Neural cell (in vitro differentiated cells): ENCODE measurements at regions not wholly inside any gene's neighbourhood (a gene's known extent, or its start where the extent isn't known, plus 50 kb on each side); places are given as distances from the start of the nearest gene placed in this dataset.

ENCODE experiments used
- H2AFZ ChIP-seq: fragments of 200-600, 300-800 bp; sonication (generic), shearing (Covaris generic); 2 replicates; pipeline ENCODE4 v1.6.0; 2014; ENCODE audit warnings: low read depth, mild to moderate bottlenecking, antibody characterized with exemption, low read length, moderate library complexity
- H3F3A ChIP-seq: fragments of 200-600 bp; shearing (Covaris generic); 2 replicates; pipeline ENCODE4 v1.6.1; 2016; ENCODE audit warnings: mild to moderate bottlenecking, moderate library complexity, mixed read lengths, antibody characterized with exemption, low read length; ENCODE audit not compliant: insufficient read depth, poor library complexity, severe bottlenecking
- H3K27ac ChIP-seq: fragments of 200-600, 300-800 bp; sonication (generic), shearing (Covaris generic); 2 replicates; pipeline ENCODE4 v1.5.1; 2014; ENCODE audit warnings: mild to moderate bottlenecking, low read length, moderate library complexity
- H3K27me3 ChIP-seq: fragments of 300-800, 200-600 bp; sonication (generic), shearing (Covaris generic); 2 replicates; pipeline ENCODE4 v1.6.0; 2014; ENCODE audit warnings: mild to moderate bottlenecking, low read depth, low read length, moderate library complexity; ENCODE audit not compliant: insufficient read depth
- H3K36me3 ChIP-seq: fragments of 300-800, 200-600 bp; sonication (generic), shearing (Covaris generic); 2 replicates; pipeline ENCODE4 v1.5.1; 2014; ENCODE audit warnings: mild to moderate bottlenecking, antibody characterized with exemption, low read length, moderate library complexity; ENCODE audit not compliant: insufficient read depth
- H3K4me2 ChIP-seq: fragments of 300-800, 200-600 bp; sonication (generic), shearing (Covaris generic); 2 replicates; pipeline ENCODE4 v1.6.0; 2014; ENCODE audit warnings: mild to moderate bottlenecking, low read length
- H3K4me3 ChIP-seq: fragments of 300-800, 200-600 bp; sonication (generic), shearing (Covaris generic); 2 replicates; pipeline ENCODE4 v1.5.1; 2014; ENCODE audit warnings: mild to moderate bottlenecking, low read length, moderate library complexity
- H3K79me2 ChIP-seq: fragments of 200-600 bp; shearing (Covaris generic); replicated peaks from 2 replicates; pipeline ENCODE4 v1.6.0; 2014; ENCODE audit warnings: mild to moderate bottlenecking, low read length, moderate library complexity; ENCODE audit not compliant: insufficient read depth
- H3K9ac ChIP-seq: fragments of 300-800, 200-600 bp; sonication (generic), shearing (Covaris generic); 2 replicates; pipeline ENCODE4 v1.6.1; 2016; ENCODE audit warnings: mild to moderate bottlenecking, low read length, mixed read lengths
- H3K9me2 ChIP-seq: fragments of 200-600 bp; shearing (Covaris generic); 2 replicates; pipeline ENCODE4 v1.6.1; 2016; ENCODE audit warnings: mild to moderate bottlenecking, low read length, mixed read lengths; ENCODE audit not compliant: insufficient read depth
- H3K9me3 ChIP-seq: fragments of 200-600, 300-800 bp; sonication (generic), shearing (Covaris generic); 2 replicates; pipeline ENCODE4 v1.6.1; 2016; ENCODE audit warnings: mild to moderate bottlenecking, mixed run types, low read length, moderate library complexity, mixed read lengths
- H4K20me1 ChIP-seq: fragments of 200-600 bp; shearing (Covaris generic); 2 replicates; pipeline ENCODE4 v1.6.1; 2016; ENCODE audit warnings: mild to moderate bottlenecking, mixed run types; ENCODE audit not compliant: insufficient read depth
- CTCF ChIP-seq: fragments of 450-650 bp; IDR thresholded peaks from 2 replicates; pipeline ENCODE4 v1.5.1; 2014; ENCODE audit warnings: antibody characterized with exemption, mild to moderate bottlenecking, moderate library complexity; ENCODE audit not compliant: poor library complexity, severe bottlenecking
- EP300 ChIP-seq: fragments of 450-650 bp; conservative IDR thresholded peaks from 2 replicates; pipeline ENCODE4 v1.6.1; 2014; ENCODE audit warnings: antibody characterized with exemption, mild to moderate bottlenecking, moderate library complexity; ENCODE audit not compliant: poor library complexity, severe bottlenecking
- EZH2 ChIP-seq: fragments of 200-600, 300-800 bp; shearing (Covaris generic), sonication (generic); IDR thresholded peaks from 2 replicates; pipeline ENCODE4 v1.6.1; 2014; ENCODE audit warnings: antibody characterized with exemption, low read length, borderline replicate concordance, mild to moderate bottlenecking; ENCODE audit not compliant: insufficient read depth, poor library complexity, severe bottlenecking
- POLR2AphosphoS5 ChIP-seq: IDR thresholded peaks from 2 replicates; pipeline ENCODE4 v1.6.1; 2012
- RAD21 ChIP-seq: fragments of 450-650 bp; conservative IDR thresholded peaks from 2 replicates; pipeline ENCODE4 v1.6.1; 2014; ENCODE audit warnings: antibody characterized with exemption, mild to moderate bottlenecking, moderate library complexity
- REST ChIP-seq: IDR thresholded peaks from 2 replicates; pipeline ENCODE4 v1.6.1; 2012; ENCODE audit warnings: borderline replicate concordance
- SMC3 ChIP-seq: fragments of 450-650 bp; conservative IDR thresholded peaks from 2 replicates; pipeline ENCODE4 v1.6.1; 2014; ENCODE audit warnings: antibody characterized with exemption, mild to moderate bottlenecking, moderate library complexity; ENCODE audit not compliant: poor library complexity
- TAF1 ChIP-seq: IDR thresholded peaks from 2 replicates; pipeline ENCODE4 v1.6.1; 2012; ENCODE audit warnings: low read depth

- H3K4me2 ChIP-seq: no peak overlapping the region
- no peak for TF ChIP-seq REST
- no peak for TF ChIP-seq TAF1
- H3K9ac ChIP-seq: no peak overlapping the region
- no peak overlapping the region for H2AFZ ChIP-seq
- no peak overlapping the region for H3K27ac ChIP-seq
- H4K20me1 ChIP-seq: no peaks in the 10 kb centered on the region
- peaks cover 8% of the 10 kb centered on the region for H3F3A ChIP-seq
- H3K4me3 ChIP-seq: no peak overlapping the region
- no peaks in the 10 kb centered on the region for H3K79me2 ChIP-seq
- no peaks in the 10 kb centered on the region for H3K27me3 ChIP-seq
- no peaks in the 10 kb centered on the region for H3K9me2 ChIP-seq
- no peaks in the 10 kb centered on the region for H3K36me3 ChIP-seq
- H3K9me3 ChIP-seq: no peaks in the 10 kb centered on the region
These were observed 411.9 kb upstream of the LUZP2 start for GRCh38 chr11:24084956-24085355.

- no peaks in the 10 kb centered on the region for H4K20me1 ChIP-seq
- H3K27me3 ChIP-seq: no peaks in the 10 kb centered on the region
- H3K9me2 ChIP-seq: no peaks in the 10 kb centered on the region
- TF ChIP-seq CTCF: no peak
- TF ChIP-seq REST: no peak
- no peak for TF ChIP-seq TAF1
- no peak for TF ChIP-seq RAD21
- no peak for TF ChIP-seq POLR2AphosphoS5
- no peak for TF ChIP-seq SMC3
- no peak for TF ChIP-seq EZH2
- no peak for TF ChIP-seq EP300
- no peak overlapping the region for H3K9ac ChIP-seq
- no peak overlapping the region for H3K4me2 ChIP-seq
- no peak overlapping the region for H3K4me3 ChIP-seq
- no peaks in the 10 kb centered on the region for H3K9me3 ChIP-seq
- H2AFZ ChIP-seq: no peak overlapping the region
- peaks cover 8% of the 10 kb centered on the region for H3F3A ChIP-seq
- no peak overlapping the region for H3K27ac ChIP-seq
- H3K36me3 ChIP-seq: no peaks in the 10 kb centered on the region
- no peaks in the 10 kb centered on the region for H3K79me2 ChIP-seq
These were observed 409.9 kb upstream of the LUZP2 start for GRCh38 chr11:24086921-24087320.
